NCI-H146 treated with DMSO at 0.1 percent for 48 hours (cell line): ENCODE measurements at regions not wholly inside any gene's neighbourhood (a gene's known extent, or its start where the extent isn't known, plus 50 kb on each side); places are given as distances from the start of the nearest gene placed in this dataset.
"Not testable (repeated sequence)": the region's sequence is repeated elsewhere in the genome, so short reads cannot be mapped to it uniquely, and the experiment has no call there.

Experiments used
- DNase-seq: peaks from one replicate; lab custom pipeline; 2025; ENCODE audit not compliant: unreplicated experiment; lab: John Stamatoyannopoulos, UW

DNA sequence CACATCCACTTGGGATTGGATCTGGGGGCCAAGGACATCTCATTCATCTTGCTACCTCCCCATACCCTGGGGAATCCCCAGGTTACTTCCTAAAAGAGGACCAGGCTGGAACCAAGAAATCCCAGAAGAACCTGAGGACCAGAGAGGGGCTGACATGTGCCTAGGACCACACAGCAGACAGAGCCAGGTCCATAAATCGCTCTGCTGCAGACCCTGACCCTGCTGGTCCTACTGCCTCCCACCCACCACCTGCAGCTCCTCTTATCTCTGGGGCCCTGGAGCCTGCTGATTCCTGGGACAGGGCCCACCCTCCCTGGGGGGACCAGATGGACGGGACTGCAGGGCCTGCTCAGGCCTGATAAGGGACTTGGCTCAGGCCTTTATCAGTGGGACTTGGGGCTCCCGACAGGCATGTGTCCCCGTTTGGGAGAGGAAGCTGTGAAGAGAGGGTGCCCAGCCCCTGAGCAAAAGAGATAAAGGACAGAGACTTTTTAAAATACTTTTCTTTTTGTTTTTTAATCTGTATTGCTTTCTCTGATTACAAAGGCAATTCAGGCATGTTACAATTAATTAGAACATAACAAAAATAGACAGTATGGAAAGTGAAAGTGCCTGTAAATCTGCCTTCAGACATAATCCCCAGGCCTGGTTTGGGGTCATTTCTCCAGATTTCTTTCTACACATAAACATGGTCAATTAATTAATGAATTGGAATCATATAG, 101.3 kb upstream of the LARP1 start:
- DNase-seq, result no peak

DNA sequence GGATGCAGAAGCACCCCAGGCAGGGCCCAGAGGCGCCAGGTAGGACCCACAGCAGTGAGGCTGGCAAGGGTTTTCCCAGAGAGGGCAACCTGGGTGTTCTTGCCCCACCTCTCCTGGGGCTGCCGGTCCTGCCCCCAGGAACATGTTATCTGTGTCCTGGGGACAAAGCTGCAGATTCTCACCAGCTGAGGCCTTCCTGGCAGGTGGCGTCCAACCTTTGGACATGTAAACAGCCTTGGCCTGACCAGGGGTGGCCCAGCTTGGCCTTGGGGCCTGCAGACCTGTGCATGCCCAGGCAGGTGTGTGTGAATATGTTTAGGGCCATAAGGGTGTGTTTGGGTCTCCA, 101.8 kb upstream of the LARP1 start:
- no peak for DNase-seq

- DNase-seq, result no peak
Observed at GRCh38 chr5:154652746-154653417, 102.3 kb upstream of the LARP1 start.

GRCh38 chr5:154651795-154652194, 103.4 kb upstream of the LARP1 start:
- not testable (repeated sequence) for DNase-seq

DNA sequence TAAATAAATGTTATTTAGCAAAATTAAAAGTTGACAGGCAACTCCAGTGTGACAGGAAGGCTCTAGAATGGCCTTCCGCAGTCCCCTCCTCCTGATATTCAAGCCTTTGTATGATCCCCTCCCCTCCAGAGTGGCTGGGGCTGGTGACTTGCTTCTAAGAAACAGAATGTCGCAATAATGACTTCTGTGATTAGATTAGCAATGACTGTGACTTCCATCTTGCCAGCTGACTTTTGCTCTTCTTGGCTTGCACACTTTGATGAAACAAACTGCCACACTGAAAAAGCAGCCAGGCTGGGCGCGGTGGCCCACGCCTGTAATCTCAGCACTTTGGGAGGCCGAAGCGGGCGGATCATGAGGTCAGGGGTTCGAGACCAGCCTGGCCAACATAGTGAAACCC, 106.5 kb upstream of the LARP1 start:
- DNase-seq, result no peak

DNA sequence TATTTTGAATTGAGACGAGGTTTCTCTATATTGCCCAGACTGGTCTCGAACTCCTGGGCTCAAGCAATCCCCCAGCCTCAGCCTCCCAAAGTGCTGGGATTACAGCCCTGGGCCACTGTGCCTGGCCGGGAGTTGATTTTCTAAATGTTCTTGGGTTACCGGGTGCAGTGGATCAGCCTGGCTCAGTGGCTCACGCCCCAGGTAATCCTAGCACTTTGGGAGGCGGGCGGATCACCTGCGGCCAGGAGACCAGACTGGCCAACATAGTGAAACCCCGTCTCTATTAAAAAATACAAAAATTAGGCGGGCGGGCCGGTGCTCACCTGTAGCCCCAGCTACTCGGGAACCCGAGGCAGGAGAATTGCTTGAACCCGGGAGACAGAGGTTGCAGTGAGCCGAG, 106.9 kb upstream of the LARP1 start:
- no peak for DNase-seq

DNA sequence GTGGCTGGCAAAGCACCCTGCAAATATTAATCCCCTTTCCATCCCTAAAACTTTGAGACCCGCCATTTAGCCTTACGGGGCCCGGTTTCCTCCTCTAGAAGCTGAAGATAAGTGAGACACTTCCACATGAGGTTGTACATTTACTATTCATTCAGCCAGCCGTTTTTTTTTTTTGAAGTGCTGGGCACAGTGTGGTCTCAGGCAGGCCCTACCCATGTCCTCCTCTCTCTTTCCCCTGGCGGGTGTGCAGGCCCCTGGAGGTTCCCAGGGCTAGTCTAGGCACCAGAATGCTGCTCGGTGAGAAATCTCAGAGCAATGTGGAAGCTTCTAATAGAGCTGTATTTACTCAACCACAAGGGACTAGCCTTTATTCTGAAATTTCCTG, 107.4 kb upstream of the LARP1 start:
- no peak for DNase-seq

DNA sequence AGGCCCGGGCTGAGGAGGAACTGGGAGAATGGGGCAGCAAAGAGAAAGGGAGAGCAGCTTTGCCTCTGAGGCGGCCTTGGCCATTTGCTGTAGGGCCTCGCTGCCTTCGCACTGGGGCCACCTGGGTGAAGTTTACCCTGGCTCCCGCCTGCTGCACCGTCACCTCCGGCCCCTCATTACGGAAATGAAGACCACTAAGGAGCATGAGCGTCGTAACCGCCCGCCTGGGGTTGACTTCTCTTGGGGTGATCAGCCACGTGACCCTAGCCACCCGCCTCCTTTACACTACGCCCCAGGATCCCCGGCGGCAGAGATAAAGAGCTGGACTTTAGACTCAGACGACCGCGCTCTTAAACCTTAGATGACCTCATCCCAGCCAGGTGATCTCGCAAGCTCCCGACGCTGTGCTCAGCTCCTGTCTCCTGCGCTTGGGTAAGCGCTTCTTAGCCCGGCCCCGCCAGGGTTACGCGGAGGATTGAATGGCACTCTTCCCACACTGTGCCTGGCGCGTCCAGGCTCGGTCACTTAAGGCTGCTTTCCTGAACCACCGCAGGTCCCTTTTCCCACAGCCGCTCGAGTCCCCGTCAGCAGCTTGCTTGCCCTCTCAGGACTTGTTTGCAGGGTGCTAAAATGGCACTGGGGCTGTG, 107.9 kb upstream of the LARP1 start:
- DNase-seq, result peak; percentile 49

DNA sequence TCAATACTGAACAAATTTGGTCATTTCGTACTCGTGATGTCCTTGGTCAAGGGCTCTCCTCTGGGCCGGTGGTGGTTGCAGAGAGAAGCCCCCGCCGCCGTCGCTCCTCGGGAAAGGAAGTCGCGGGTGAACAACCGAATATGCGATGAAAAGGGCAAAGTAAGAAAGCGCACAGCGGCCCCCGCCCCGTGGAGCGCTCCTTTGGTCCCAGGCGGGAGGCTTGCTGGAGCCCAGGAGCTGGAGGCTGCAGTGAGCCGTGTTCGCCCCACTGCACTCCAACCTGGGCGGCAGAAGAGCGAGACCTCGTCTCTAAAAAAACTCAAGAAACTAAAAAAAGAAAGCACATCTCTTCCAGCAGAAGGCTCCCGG, 108.4 kb upstream of the LARP1 start:
- no peak for DNase-seq

DNA sequence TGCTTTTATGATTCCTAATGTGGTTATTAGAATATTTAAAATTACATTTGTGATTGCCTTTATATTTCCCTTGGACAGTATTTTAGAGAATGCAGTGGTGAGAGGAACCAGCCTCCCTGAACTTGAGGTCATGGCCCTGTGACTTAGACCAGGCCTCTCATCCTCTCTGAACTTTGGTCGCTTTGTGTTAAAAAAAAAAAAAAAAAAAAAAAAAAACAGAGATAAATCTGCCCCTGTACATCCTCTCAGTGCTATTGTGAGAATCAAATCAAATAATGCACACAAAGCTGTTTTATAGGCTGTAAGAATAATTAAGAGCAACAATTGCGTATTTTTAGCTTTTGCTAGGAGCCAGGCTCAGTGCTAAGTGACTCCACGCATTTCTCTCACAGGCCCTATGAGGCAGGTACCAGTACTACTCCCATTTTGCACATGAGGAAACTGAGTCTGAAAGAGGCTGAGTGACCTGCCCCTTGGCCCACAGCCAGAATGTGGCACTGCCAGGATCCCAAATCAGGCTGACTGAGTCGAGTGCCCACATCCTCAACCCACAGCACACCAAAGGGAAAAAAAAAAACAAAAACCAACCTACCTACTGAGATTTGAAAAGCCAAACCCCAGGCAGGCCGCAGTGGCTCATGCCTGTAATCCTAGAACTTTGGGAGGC, 110.3 kb upstream of the LARP1 start:
- DNase-seq, result no peak

- DNase-seq, result no peak
Observed at GRCh38 chr5:154642499-154643245, 112.5 kb upstream of the LARP1 start.

- peak; percentile 10 for DNase-seq
Observed at GRCh38 chr5:154640213-154640831, 114.9 kb upstream of the LARP1 start.

GRCh38 chr5:154636786-154637185, 118.4 kb upstream of the LARP1 start:
- not testable (repeated sequence) for DNase-seq

DNA sequence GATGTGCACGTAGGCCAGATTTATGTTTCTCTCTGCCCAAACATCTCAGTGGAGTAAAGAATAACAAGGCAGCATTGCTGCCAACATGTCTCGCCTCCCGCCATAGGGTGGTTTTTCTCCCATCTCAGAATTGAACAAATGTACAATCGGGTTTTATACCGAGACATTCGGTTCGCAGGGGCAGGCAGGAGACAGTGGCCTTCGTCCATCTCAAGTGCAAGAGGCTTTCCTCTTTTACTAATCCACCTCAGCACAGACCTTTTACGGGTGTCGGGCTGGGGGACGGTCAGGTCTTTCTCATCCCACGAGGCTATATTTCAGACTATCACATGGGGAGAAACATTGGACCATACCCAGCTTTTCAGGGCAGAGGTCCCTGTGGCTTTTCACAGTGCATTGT, 118.9 kb upstream of the LARP1 start:
- DNase-seq, result not testable (repeated sequence)

DNA sequence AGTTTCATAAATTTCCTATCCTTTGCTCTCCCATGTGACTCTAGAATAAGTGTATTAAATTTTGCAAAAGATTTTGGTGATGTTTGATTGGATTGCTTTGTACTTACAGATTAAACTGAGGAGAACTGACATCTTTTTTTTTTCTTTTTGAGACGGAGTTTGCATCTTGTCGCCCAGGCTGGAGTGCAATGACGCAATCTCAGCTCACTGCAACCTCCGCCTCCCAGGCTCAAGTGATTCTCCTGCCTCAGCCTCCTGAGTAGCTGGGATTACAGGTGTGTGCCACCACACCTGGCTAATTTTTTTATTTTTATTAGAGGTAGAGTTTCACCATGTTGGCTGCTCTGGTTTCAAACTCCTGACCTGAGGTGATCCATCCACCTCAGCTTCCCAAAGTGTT, 121.4 kb upstream of the LARP1 start:
- DNase-seq, result not testable (repeated sequence)

DNA sequence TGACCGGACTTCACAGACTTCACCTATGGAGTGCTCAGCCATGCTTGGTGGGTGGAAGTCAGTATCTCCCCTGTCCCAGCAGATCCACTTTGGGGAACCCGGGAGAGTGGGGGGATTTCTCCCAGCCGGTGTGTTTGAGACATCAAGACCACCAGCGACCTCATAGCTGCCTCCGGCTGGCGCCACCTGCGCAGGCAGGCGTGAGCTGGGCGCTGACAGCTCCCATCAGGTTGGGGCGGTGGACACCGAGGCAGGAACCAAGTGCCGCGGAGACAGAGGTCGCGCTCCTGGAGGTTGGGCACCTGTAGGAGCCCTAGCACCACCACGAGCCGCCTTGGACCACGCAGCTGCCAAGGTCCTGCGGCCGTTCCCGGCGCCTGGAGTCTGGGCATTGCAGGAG, 124.0 kb upstream of the LARP1 start:
- no peak for DNase-seq

DNA sequence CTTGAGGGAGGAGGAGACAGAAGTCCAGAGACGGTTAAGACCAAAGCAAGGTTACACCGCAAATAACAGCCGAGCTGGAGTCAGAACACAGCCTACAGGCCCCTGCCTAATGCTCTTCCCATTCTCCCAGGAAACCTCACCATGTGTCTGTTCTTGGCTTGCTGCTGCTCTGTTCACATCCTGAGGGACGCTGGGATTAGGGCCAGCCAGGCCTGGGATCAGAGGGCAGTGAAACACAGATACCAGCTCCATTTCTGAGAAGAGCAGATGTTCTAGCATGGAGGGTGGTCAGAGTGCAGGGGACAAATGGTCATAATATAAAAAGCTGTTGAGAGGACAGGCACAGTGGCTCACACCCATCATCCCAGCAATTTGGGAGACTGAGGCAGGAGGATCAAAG, 124.8 kb upstream of the LARP1 start:
- no peak for DNase-seq

- no peak for DNase-seq
Observed at GRCh38 chr5:154628685-154629084, 126.5 kb upstream of the LARP1 start.

DNA sequence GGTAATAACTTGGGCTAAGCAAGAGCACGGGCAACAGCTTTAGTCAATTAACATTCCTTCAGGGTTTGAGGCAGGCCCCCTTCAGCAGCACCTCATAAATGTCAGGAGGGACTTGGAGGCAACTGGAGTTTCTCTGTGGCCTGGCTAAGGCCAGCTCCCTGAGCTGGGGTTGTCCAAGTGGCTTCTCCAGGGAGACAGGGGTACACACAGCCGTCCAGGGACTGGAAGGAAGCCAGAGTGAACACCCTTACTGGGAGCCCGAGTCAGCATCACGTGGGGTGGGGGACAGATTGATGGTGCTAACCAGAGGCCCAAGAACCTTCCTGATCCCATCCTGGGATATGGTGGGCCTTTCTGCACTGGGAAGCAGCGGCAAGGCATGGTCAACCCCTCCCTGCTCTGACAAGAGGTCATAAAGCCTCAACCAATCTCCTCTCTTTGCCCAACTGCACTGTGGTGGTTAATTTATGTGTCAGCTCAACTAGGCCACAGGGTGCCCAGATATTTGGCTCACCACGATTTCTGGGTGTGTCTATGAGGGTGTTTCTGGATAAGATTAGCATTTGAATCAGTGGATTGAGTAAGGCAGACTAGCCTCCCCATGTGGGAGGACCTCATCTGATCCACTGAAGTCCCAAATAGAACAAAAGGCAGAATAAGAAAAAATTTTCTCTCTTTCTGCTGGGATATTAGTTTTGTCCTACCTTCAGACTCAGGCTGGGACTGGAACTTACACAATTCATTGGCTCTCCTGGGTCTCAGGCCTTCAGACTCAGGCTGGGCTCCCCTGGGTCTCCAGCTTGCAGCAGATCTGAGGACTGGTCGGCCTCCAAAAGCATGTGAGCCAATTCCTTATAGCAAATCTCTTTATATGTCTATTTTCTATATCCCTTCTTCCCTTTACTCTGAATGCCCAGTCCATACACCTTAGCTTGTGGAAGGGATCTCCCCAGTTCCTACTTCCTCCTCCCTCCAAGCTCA, 127.2 kb upstream of the LARP1 start:
- DNase-seq, result no peak
